NB4 (cell line): ENCODE measurements at regions not wholly inside any gene's neighbourhood (a gene's known extent, or its start where the extent isn't known, plus 50 kb on each side); places are given as distances from the start of the nearest gene placed in this dataset.

Experiments used
- DNase-seq: peaks from one replicate; pipeline ENCODE4 v3.0.0; 2010; ENCODE audit warnings: low read depth
- H3K4me3 ChIP-seq: one replicate; pipeline ENCODE4 v1.5.1; 2011; ENCODE audit warnings: mild to moderate bottlenecking, low read depth, low read length, moderate library complexity
- MYC ChIP-seq: IDR thresholded peaks from 2 replicates; pipeline ENCODE4 v1.6.1; 2011; ENCODE audit warnings: low read depth, low read length
- POLR2A ChIP-seq: IDR thresholded peaks from 2 replicates; pipeline ENCODE4 v1.6.1; 2011; ENCODE audit warnings: mild to moderate bottlenecking; ENCODE audit not compliant: insufficient read length; ENCODE audit errors: extremely low read depth
- TF ChIP-seq, protein P1 (sequence below): IDR thresholded peaks from one replicate; pipeline ENCODE4 v1.5.1; 2012; ENCODE audit warnings: low read depth, low read length
- TF ChIP-seq, protein P2 (sequence below): IDR thresholded peaks from 2 replicates; pipeline ENCODE4 v1.6.1; 2011; ENCODE audit warnings: low read depth, low read length

DNA sequence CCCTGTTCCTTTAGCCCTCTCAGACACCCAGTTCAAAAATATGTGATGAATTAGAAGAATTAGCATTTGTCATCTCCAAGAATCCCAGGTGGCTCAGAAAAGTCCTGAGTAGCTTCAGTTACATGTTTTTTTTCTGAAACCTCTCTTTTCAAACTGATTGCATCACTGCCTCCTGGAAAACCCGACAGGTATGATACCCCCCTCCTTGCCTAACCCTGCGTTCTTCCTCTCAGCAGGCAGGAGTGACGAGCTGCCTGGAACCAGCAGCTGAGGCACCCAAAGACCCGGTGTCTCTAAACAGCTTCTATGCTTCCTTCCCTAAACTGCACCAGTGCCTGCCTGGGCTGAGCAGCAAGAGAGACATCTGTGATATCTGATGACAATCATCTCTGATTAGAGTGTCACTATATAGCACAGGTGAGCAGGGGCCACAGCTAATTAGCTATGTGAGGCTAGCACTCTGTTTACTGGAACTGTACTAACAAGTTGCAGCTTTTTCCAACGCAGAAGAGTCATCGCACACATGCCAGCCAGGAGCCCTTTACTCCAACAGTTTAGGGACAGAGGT, 376.4 kb upstream of the ATP5MC3 start:
- TF ChIP-seq, protein P1, sequence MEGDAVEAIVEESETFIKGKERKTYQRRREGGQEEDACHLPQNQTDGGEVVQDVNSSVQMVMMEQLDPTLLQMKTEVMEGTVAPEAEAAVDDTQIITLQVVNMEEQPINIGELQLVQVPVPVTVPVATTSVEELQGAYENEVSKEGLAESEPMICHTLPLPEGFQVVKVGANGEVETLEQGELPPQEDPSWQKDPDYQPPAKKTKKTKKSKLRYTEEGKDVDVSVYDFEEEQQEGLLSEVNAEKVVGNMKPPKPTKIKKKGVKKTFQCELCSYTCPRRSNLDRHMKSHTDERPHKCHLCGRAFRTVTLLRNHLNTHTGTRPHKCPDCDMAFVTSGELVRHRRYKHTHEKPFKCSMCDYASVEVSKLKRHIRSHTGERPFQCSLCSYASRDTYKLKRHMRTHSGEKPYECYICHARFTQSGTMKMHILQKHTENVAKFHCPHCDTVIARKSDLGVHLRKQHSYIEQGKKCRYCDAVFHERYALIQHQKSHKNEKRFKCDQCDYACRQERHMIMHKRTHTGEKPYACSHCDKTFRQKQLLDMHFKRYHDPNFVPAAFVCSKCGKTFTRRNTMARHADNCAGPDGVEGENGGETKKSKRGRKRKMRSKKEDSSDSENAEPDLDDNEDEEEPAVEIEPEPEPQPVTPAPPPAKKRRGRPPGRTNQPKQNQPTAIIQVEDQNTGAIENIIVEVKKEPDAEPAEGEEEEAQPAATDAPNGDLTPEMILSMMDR = no peak
- TF ChIP-seq POLR2A (no peak), MYC (no peak)
- TF ChIP-seq, protein P2, sequence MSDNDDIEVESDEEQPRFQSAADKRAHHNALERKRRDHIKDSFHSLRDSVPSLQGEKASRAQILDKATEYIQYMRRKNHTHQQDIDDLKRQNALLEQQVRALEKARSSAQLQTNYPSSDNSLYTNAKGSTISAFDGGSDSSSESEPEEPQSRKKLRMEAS = no peak
- no peak overlapping the region for H3K4me3 ChIP-seq
- DNase-seq = no peak

DNA sequence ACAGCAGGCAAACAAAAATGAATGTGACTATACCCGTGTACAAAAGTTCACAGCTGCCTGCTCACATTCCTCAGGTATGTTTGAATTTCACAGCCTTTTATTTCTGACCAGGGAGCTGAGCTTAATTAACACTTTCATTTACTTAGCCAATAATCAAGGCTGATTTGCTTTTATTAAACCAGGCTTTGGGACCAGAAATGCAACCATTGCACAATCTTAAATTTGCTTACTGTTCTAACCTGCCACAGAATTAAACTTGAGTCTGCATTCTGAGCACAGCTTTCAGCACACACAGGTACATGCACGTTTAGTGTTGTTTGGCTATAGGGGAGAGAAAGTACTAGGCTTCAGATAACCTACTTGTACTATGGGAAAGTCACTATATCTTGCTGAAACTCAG, 372.4 kb upstream of the ATP5MC3 start:
- TF ChIP-seq, protein P1 = no peak
- TF ChIP-seq POLR2A (no peak), MYC (no peak)
- TF ChIP-seq, protein P2 = no peak
- no peak overlapping the region for H3K4me3 ChIP-seq
- DNase-seq = no peak

DNA sequence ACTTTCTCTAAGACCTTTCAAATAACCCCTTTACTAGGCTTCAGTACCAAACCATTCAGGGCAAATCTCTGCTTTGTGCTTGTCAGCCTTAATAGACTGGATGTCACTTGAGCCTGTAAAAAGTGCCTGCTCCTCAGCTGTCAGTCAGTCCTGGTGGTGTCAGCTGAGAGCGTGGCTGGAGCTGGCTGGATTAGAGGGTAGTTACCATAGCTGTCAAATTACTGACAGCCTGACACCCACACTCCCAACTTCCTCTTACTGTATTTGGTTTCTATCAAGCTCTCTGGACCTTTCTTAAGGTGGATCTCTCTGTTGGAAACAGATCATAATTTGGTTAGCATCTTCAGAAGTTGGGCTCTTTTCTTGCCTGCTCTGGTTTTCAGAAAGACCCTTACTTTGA, 371.4 kb upstream of the ATP5MC3 start:
- no peak overlapping the region for H3K4me3 ChIP-seq
- TF ChIP-seq MYC (peak; percentile 28; the same call in 1 of the 2 replicates), POLR2A (no peak)
- TF ChIP-seq, protein P1 = no peak
- TF ChIP-seq, protein P2 = peak; percentile 60; the same call in 1 of the 2 replicates
- peak; percentile 83 for DNase-seq

DNA sequence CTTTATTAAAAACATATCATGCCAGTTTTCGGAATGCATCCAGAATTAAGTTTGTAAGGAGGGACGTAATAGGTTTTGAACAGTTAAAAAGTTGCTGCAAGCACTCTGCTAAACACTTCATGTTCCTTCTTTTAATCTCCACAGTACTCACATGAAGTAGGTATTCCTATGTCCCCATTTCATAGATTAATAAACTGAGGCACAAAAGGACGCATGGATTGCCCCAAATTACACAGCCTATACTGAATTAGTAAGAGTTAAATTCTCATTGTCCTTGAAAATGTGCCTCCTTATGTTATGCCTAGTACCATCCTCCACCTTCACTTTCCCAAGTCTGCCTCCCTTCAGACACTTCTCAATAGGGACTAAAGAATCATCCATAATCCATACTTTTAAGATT, 358.9 kb upstream of the ATP5MC3 start:
- DNase-seq = no peak
- TF ChIP-seq POLR2A (no peak), MYC (no peak)
- TF ChIP-seq, protein P2 = no peak
- TF ChIP-seq, protein P1 = no peak
- H3K4me3 ChIP-seq = no peak overlapping the region

DNA sequence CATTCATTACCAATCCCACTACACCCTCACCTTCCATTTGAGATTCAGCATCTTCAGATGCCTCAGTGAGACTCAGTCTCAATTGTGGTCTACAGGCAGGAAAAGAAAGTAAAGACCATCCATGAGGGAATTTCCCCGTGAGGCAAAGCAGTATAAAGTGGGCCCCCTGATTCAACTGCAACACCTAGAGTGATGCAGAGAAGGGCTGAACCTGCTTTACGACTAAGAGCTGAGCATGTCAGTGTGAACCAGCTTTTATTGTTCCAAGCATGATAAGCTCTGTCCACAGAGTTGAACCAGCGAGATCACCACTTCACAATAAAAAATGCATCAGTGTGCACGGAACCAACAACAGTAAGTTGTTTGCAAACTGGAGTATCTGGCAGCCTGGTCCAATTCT, 357.6 kb upstream of the ATP5MC3 start:
- DNase-seq = peak; percentile 42
- no peak overlapping the region for H3K4me3 ChIP-seq
- TF ChIP-seq POLR2A (no peak), MYC (no peak)
- TF ChIP-seq, protein P2 = no peak
- TF ChIP-seq, protein P1 = no peak

DNA sequence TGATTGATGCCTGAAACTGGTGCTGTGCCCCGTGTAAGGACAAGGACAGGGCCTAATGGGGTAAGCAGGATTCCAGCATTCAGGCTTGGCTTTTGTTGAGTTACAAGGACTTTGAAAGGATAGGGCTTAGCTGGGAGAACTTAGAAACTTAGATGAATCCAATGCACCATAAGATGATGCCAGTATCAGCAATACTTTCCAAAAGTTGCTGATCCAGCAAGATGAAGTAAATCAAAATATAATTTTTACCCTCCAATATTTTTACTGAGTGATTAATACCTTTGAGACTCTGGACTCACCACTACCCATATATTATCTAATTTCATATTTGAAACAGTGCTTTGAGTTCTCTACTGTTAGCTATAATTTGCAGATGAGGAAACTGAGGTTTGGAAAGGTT, 354.5 kb upstream of the ATP5MC3 start:
- peak overlapping the region; percentile 10 for H3K4me3 ChIP-seq
- no peak for DNase-seq
- TF ChIP-seq, protein P1 = no peak
- TF ChIP-seq, protein P2 = no peak
